IMR-90 (cell line): ENCODE measurements at regions not wholly inside any gene's neighbourhood (a gene's known extent, or its start where the extent isn't known, plus 50 kb on each side); places are given as distances from the start of the nearest gene placed in this dataset.

Experiments
- ATAC-seq: fragments of 200-7000 bp; cut with Tn5 transposase; 2 replicates; pipeline ENCODE4 v1.9.1; 2020; ENCODE audit warnings: low read depth, mild to moderate bottlenecking, moderate library complexity
- BruUV-seq: library from RNA; stranded (reverse); fragments of 400-500 nt; replicated peaks from 2 replicates; lab custom pipeline; 2021; lab: Mats Ljungman, UMichigan
- CTCF ChIA-PET: fragments of 300-600 bp; formaldehyde crosslinking; extraction: SDS; loops from one replicate; lab custom pipeline; 2021; ENCODE audit warnings: antibody characterized with exemption; lab: Yijun Ruan, JAX
- POLR2A ChIA-PET: fragments of 300-600 bp; sonication (Branson Sonifier 250); formaldehyde crosslinking; loops from one replicate; lab custom pipeline; 2022; ENCODE audit warnings: antibody characterized with exemption; ENCODE audit not compliant: unreplicated experiment; lab: Charles Lee
- DNase-seq: peaks from one replicate; pipeline ENCODE4 v3.0.0; 2013
- H2AFZ ChIP-seq: replicated peaks from 2 replicates; pipeline ENCODE3; 2013; ENCODE audit warnings: low read length, mild to moderate bottlenecking; ENCODE audit not compliant: poor library complexity
- H2AK5ac ChIP-seq: 2 replicates; pipeline ENCODE4 v1.6.1; 2013; ENCODE audit warnings: low read depth, low read length, inconsistent platforms
- H2AK9ac ChIP-seq: replicated peaks from 2 replicates; pipeline ENCODE3; 2013; ENCODE audit warnings: mild to moderate bottlenecking, low read depth, low read length, moderate library complexity; ENCODE audit not compliant: poor library complexity
- H2BK120ac ChIP-seq: 2 replicates; pipeline ENCODE4 v1.6.1; 2013; ENCODE audit warnings: low read depth, low read length, inconsistent platforms
- H2BK15ac ChIP-seq: 3 replicates; pipeline ENCODE4 v1.6.1; 2013; ENCODE audit warnings: low read depth, low read length, inconsistent platforms
- H2BK20ac ChIP-seq: 2 replicates; pipeline ENCODE4 v1.6.1; 2013; ENCODE audit warnings: low read depth, mild to moderate bottlenecking, inconsistent platforms, low read length, moderate library complexity
- H2BK5ac ChIP-seq: 2 replicates; pipeline ENCODE4 v1.6.1; 2013; ENCODE audit warnings: mild to moderate bottlenecking, low read depth, low read length, inconsistent platforms; ENCODE audit not compliant: poor library complexity, severe bottlenecking
- H3K14ac ChIP-seq: replicated peaks from 2 replicates; pipeline ENCODE4 v1.6.1; 2013; ENCODE audit warnings: low read depth, low read length, inconsistent platforms
- H3K18ac ChIP-seq: 2 replicates; pipeline ENCODE4 v1.6.1; 2013; ENCODE audit warnings: low read depth, low read length, control low read depth
- H3K23ac ChIP-seq: 2 replicates; pipeline ENCODE4 v1.6.1; 2013; ENCODE audit warnings: low read depth, low read length, inconsistent platforms
- H3K27ac ChIP-seq: 2 replicates; pipeline ENCODE4 v1.5.1; 2013; ENCODE audit warnings: mild to moderate bottlenecking, control low read depth, low read length; ENCODE audit not compliant: insufficient read depth
- H3K27me3 ChIP-seq: 2 replicates; pipeline ENCODE4 v1.6.1; 2013; ENCODE audit warnings: low read length; ENCODE audit not compliant: control insufficient read depth, insufficient read depth
- H3K36me3 ChIP-seq: 2 replicates; pipeline ENCODE4 v1.6.1; 2013; ENCODE audit warnings: low read length, mixed read lengths; ENCODE audit not compliant: control insufficient read depth, insufficient read depth
- H3K4ac ChIP-seq: 2 replicates; pipeline ENCODE4 v1.6.1; 2013; ENCODE audit warnings: low read depth, low read length, inconsistent platforms
- H3K4me1 ChIP-seq: 2 replicates; pipeline ENCODE4 v1.6.1; 2013; ENCODE audit warnings: low read length, mixed read lengths; ENCODE audit not compliant: control insufficient read depth, insufficient read depth
- H3K4me2 ChIP-seq: 2 replicates; pipeline ENCODE4 v1.6.1; 2013; ENCODE audit warnings: low read depth, mild to moderate bottlenecking, control low read depth, low read length, moderate library complexity
- H3K4me3 ChIP-seq: 2 replicates; pipeline ENCODE4 v1.5.1; 2013; ENCODE audit warnings: low read depth, mild to moderate bottlenecking, control low read depth, low read length, moderate library complexity; ENCODE audit not compliant: insufficient read depth
- H3K56ac ChIP-seq: 2 replicates; pipeline ENCODE4 v1.6.1; 2013; ENCODE audit warnings: low read length, inconsistent platforms; ENCODE audit not compliant: insufficient read depth; ENCODE audit errors: extremely low read depth
- H3K79me1 ChIP-seq, 2 experiments: 2 replicates each; pipeline ENCODE4 v1.6.1; 2013; ENCODE audit warnings: low read length in 2 of 2, inconsistent platforms in 1 of 2, low read depth in 1 of 2
- H3K9ac ChIP-seq: 2 replicates; pipeline ENCODE4 v1.6.1; 2013; ENCODE audit warnings: low read depth, low read length, control low read depth
- H3K9me1 ChIP-seq: 2 replicates; pipeline ENCODE4 v1.6.1; 2013; ENCODE audit warnings: low read length, inconsistent platforms; ENCODE audit not compliant: insufficient read depth
- H3K9me3 ChIP-seq: 2 replicates; pipeline ENCODE4 v1.6.1; 2013; ENCODE audit warnings: low read length; ENCODE audit not compliant: control insufficient read depth, insufficient read depth
- H4K20me1 ChIP-seq: 2 replicates; pipeline ENCODE4 v1.6.1; 2013; ENCODE audit warnings: low read length, inconsistent platforms; ENCODE audit not compliant: insufficient read depth
- H4K5ac ChIP-seq: 2 replicates; pipeline ENCODE4 v1.6.1; 2013; ENCODE audit warnings: mild to moderate bottlenecking, low read depth, low read length, control low read depth
- H4K8ac ChIP-seq, 2 experiments: 2 replicates each; pipeline ENCODE4 v1.6.1; 2013; ENCODE audit warnings: low read depth in 2 of 2, low read length in 2 of 2, control low read depth in 1 of 2, inconsistent platforms in 1 of 2
- H4K91ac ChIP-seq: 2 replicates; pipeline ENCODE4 v1.6.1; 2013; ENCODE audit warnings: low read depth, low read length, inconsistent platforms; ENCODE audit not compliant: insufficient read depth
- BHLHE40 ChIP-seq: fragments of 150-350 bp; IDR thresholded peaks from 2 replicates; pipeline ENCODE4 v1.6.1; 2016; ENCODE audit warnings: mild to moderate bottlenecking, low read depth, low read length
- MAZ ChIP-seq: IDR thresholded peaks from 2 replicates; pipeline ENCODE4 v1.6.1; 2012; ENCODE audit warnings: low read depth, mild to moderate bottlenecking, low read length, improper control_type of control experiment, moderate library complexity, borderline replicate concordance
- whole genome bisulfite sequencing, 2 experiments: methylation state at CpG; one replicate each; pipeline versions ENCODE4 v1.1.5 to v1.1.7; 2013; ENCODE audit warnings: missing lambda C conversion rate in 2 of 2; ENCODE audit not compliant: insufficient read length in 1 of 2; ENCODE audit errors: extremely low coverage in 2 of 2; 5-methylcytosine and 5-hydroxymethylcytosine counted together
- dilution Hi-C: fragments of 300-500 bp; cut with HindIII; formaldehyde crosslinking; loops from one replicate; pipeline ENCODE4 v1.14.3; 2018; ENCODE audit warnings: low sequenced_read_pairs; ENCODE audit not compliant: unreplicated experiment
- in situ Hi-C: fragments of 300-500 bp; cut with MboI; formaldehyde crosslinking; loops from 3 replicates; pipeline ENCODE4 v1.14.3; 2019; ENCODE audit warnings: low sequenced_read_pairs, inconsistent platforms, mixed read lengths
- intact Hi-C: fragments of 100-400 bp; cut with micrococcal nuclease; formaldehyde crosslinking; loops from 2 replicates; pipeline ENCODE4 v1.10.0; 2022

GRCh38 chr13:40217675-40218074 is 448.8 kb downstream of the FOXO1 start:
- Histone ChIP-seq H3K9me1 (no peaks in the 10 kb centered on the region), H4K8ac (no peak overlapping the region), H2BK15ac (no peak overlapping the region), H3K9me3 (no peaks in the 10 kb centered on the region), H2BK20ac (no peak overlapping the region), H3K9ac (no peak overlapping the region), H3K56ac (no peak overlapping the region), H3K4me1 (no peaks in the 10 kb centered on the region), H3K27ac (no peak overlapping the region), H4K91ac (no peak overlapping the region), H2AK9ac (no peak overlapping the region), H3K23ac (no peak overlapping the region), H2BK120ac (no peak overlapping the region), H2AFZ (no peak overlapping the region), H3K18ac (no peak overlapping the region), H2BK5ac (no peak overlapping the region), H3K27me3 (no peaks in the 10 kb centered on the region), H3K4ac (no peak overlapping the region), H4K5ac (no peak overlapping the region), H2AK5ac (no peak overlapping the region), H4K20me1 (no peaks in the 10 kb centered on the region), H3K36me3 (no peaks in the 10 kb centered on the region), H3K14ac (no peak overlapping the region), H3K4me2 (no peak overlapping the region), H3K79me1 (no peaks in the 10 kb centered on the region), H3K4me3 (no peak overlapping the region)
- ChIA-PET CTCF (no interaction called here), POLR2A (no interaction called here)
- intact Hi-C loops (no loop called here), dilution Hi-C loops (no loop called here), in situ Hi-C loops (no loop called here)
- WGBS, 2 experiments = 55% methylated on average over 2 of the region's 4 CpGs; no CpG with 5 or more reads in 1 of the 2 experiments
- no peak for DNase-seq
- ATAC-seq = no peak
- TF ChIP-seq MAZ (no peak), BHLHE40 (no peak)
- BruUV-seq = no TSS peak
